ACC112 (cell line): ENCODE measurements at regions not wholly inside any gene's neighbourhood (a gene's known extent, or its start where the extent isn't known, plus 50 kb on each side); places are given as distances from the start of the nearest gene placed in this dataset.
"Not testable (repeated sequence)": the region's sequence is repeated elsewhere in the genome, so short reads cannot be mapped to it uniquely, and the experiment has no call there.

ENCODE experiments used
- H2AFZ ChIP-seq: fragments of 200-600 bp; sonication (generic); one replicate; pipeline ENCODE4 v1.6.0; 2017; ENCODE audit warnings: antibody characterized with exemption, low read length; ENCODE audit not compliant: unreplicated experiment
- H3K27ac ChIP-seq: fragments of 200-600 bp; sonication (generic); 2 replicates; pipeline ENCODE4 v1.5.1; 2014; ENCODE audit warnings: low read depth, mild to moderate bottlenecking, antibody characterized with exemption, low read length, moderate library complexity
- H3K27me3 ChIP-seq: fragments of 200-600 bp; sonication (generic); 2 replicates; pipeline ENCODE4 v1.6.1; 2014; ENCODE audit warnings: mild to moderate bottlenecking, antibody characterized with exemption, low read length, moderate library complexity, mixed read lengths; ENCODE audit not compliant: insufficient read depth
- H3K36me3 ChIP-seq: fragments of 200-600 bp; sonication (generic); 2 replicates; pipeline ENCODE4 v1.6.1; 2016; ENCODE audit warnings: mild to moderate bottlenecking, antibody characterized with exemption, low read length, moderate library complexity, mixed read lengths; ENCODE audit not compliant: insufficient read depth
- H3K4me1 ChIP-seq: fragments of 200-600 bp; sonication (generic); one replicate; pipeline ENCODE4 v1.6.1; 2016; ENCODE audit warnings: low read length, mixed read lengths; ENCODE audit not compliant: insufficient read depth, unreplicated experiment, control insufficient read depth
- H3K4me3 ChIP-seq: fragments of 200-600 bp; sonication (generic); 2 replicates; pipeline ENCODE4 v1.5.1; 2014; ENCODE audit warnings: mild to moderate bottlenecking, low read depth, low read length
- H3K79me2 ChIP-seq: fragments of 200-600 bp; sonication (generic); one replicate; pipeline ENCODE4 v1.6.0; 2016; ENCODE audit warnings: low read length; ENCODE audit not compliant: control insufficient read depth, unreplicated experiment, insufficient read depth

DNA sequence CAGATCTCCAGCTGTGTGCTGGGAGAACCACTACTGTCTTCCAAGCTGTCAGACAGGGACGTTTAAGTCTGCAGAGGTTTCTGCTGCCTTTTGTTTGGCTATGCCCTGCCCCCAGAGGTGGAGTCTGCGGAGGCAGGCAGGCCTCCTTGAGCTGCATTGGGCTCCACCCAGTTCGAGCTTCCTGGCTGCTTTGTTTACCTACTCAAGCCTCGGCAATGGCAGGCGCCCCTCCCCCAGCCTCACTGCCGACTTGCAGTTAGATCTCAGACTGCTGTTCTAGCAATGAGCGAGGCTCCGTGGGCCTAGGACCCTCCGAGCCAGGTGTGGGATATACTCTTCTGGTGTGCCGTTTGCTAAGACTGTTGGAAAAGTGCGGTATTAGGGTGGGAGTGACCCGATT, 206.8 kb upstream of the FBXO33 start:
- H3K79me2 ChIP-seq, H3K27me3 ChIP-seq, H3K36me3 ChIP-seq, H3K27ac ChIP-seq, H2AFZ ChIP-seq, H3K4me3 ChIP-seq, H3K4me1 ChIP-seq: not testable (repeated sequence)

DNA sequence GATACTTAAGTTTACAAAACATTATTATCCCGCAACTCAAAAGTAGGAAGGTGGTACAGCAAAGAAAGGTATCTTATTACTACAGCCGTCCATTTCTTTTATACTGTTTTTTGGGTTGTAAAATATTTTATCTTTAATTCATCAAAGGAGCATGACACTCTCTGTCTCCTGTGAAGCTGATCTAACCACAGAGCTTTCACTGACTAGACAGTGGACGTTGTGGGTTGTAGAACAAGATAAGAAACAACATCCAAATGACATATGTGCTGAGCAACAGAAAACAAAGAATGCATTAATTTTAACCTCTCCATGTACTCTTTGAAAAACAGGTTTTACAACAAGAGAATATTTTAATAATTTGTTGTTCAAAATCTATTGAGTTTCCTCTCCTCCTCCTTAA, 195.9 kb upstream of the FBXO33 start:
- Histone ChIP-seq H3K27ac (no peak overlapping the region), H2AFZ (no peak overlapping the region), H3K79me2 (no peaks in the 10 kb centered on the region), H3K36me3 (no peaks in the 10 kb centered on the region), H3K4me3 (no peak overlapping the region), H3K4me1 (no peaks in the 10 kb centered on the region), H3K27me3 (no peaks in the 10 kb centered on the region)

DNA sequence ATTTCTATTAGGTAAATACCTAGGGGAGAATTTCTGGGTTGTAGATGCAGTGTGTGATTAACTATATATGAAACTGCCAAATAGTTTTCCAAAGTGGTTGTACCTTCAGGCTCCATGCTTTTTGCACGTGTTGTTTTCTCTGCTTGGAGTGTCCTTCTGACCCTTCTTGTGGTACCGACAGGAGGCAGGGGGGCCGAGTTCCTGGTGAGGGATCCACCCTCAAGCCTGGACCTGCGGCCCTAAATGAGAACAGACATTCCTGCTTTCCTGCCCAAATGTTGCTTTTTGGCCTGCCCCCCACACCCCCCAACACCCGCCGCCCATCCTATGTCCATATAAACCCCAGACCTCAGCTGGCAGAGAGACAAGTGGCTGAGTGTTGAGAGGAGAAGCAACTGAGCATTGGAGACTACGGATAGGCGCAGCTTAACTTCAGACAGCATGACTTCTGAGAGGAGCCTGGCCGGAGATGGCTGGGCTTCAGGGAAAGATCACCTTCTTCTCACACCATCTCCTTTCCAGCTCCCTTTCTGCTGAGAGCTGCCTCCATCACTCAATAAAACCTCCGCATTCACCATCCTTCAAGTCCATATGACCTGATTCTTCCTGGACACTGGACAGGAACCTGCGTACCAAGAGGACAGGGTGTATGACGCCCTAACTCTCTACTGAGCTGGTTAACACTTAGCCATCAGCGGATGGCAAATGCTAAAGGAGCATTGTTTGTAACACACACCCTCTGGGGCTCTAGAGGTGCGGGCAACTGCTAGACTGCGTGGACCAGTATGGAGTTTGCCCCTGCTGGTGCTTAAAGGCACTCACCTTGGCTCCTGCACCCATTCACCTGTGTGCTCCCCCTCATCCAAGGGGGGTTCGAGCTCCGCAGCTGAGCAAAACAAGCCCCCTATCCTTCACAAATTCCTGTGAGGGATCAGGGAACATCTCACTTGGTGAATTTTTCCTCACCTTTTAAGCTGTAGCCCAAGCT, 194.7 kb upstream of the FBXO33 start:
- no peaks in the 10 kb centered on the region for H3K4me1 ChIP-seq
- no peak overlapping the region for H2AFZ ChIP-seq
- H3K36me3 ChIP-seq = no peaks in the 10 kb centered on the region
- no peak overlapping the region for H3K4me3 ChIP-seq
- no peak overlapping the region for H3K27ac ChIP-seq
- no peaks in the 10 kb centered on the region for H3K27me3 ChIP-seq
- H3K79me2 ChIP-seq = no peaks in the 10 kb centered on the region

DNA sequence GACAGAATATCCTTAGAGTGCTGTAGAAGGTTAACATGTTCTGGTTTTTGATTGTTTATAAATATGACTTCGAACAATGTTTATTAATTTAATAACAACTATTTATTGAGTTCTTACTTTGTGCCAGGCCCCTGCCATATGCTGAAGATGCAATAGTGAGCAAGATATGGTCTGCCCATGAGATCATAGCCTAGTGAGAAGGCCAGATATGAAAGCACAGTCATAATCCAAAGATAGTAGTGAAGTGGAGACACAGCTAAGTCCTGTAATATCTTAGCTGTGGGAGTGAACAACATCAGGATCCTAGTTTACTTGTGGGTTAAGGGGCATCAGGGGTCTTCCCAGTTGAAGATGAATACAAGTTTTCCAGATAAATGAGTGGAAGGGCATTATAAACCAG, 189.4 kb upstream of the FBXO33 start:
- H3K4me3 ChIP-seq = no peak overlapping the region
- H3K36me3 ChIP-seq = no peaks in the 10 kb centered on the region
- H2AFZ ChIP-seq = no peak overlapping the region
- no peaks in the 10 kb centered on the region for H3K27me3 ChIP-seq
- H3K4me1 ChIP-seq = no peaks in the 10 kb centered on the region
- no peaks in the 10 kb centered on the region for H3K79me2 ChIP-seq
- H3K27ac ChIP-seq = no peak overlapping the region

DNA sequence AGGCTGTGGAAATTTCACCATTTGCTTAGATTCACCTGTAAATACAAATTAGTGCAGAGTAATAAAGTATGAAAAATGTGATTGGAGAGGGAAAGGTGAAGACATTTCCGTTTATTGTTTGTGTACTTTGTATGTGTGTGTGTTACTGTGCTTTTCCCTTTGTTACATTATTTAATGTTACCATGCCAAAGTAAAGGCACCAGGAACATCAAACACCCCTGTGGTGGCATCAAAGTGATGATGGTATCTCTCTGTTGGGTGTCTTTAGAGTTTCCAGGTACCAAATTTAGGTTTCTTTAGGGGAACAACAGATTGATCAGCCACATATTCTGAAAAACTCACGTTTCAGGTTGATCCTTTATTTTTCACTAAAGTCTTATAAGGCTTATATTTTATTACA, 189.0 kb upstream of the FBXO33 start:
- no peaks in the 10 kb centered on the region for H3K4me1 ChIP-seq

DNA sequence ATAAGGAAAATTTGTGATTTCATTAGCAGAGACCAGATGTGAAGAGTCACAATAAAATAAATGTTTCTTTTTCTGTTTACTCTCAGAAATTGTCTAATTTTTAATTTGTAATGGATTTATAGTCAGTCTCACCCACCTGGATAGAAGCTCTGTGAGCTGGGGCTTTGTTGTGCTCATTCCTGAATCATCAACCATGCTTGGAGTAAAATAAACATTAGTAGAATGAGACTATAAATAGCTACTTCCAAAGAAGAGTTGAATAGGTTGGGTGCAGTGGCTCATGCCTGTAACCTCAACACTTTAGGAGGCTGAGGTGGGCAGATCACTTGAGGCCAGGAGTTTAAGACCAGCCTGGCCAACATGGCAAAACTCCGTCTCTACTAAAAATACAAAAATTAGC, 185.3 kb upstream of the FBXO33 start:
- H3K27me3 ChIP-seq = no peaks in the 10 kb centered on the region
- no peaks in the 10 kb centered on the region for H3K36me3 ChIP-seq
- H3K4me3 ChIP-seq = no peak overlapping the region
- no peaks in the 10 kb centered on the region for H3K79me2 ChIP-seq
- no peak overlapping the region for H3K27ac ChIP-seq
- no peak overlapping the region for H2AFZ ChIP-seq
- H3K4me1 ChIP-seq = no peaks in the 10 kb centered on the region

More for the DNA sequence above, 189.0 kb upstream of the FBXO33 start:
- H3K4me3 ChIP-seq = no peak overlapping the region
- no peak overlapping the region for H3K27ac ChIP-seq
- H2AFZ ChIP-seq = no peak overlapping the region
- H3K27me3 ChIP-seq = no peaks in the 10 kb centered on the region
- no peaks in the 10 kb centered on the region for H3K36me3 ChIP-seq
- no peaks in the 10 kb centered on the region for H3K79me2 ChIP-seq

DNA sequence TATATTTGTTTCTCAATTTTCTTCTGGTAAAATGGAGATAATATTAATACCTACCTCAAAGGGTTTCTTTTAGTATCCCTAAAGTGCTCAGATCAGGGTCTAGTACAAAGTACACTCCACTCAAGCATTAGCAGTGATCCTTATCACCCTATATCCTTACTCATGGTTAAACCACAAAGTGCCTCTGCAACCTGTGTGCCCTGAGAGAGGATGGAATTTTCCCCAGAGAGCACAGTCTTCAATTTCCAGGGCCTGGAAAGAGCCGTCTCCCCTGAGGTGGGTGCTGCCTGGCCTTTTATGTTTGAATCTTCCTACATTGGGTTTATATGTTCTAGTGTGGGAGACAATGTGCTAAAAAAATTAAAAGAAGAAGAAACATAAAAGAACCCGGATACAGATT, 183.1 kb upstream of the FBXO33 start:
- no peaks in the 10 kb centered on the region for H3K79me2 ChIP-seq
- no peak overlapping the region for H2AFZ ChIP-seq
- no peak overlapping the region for H3K27ac ChIP-seq
- no peaks in the 10 kb centered on the region for H3K4me1 ChIP-seq
- no peaks in the 10 kb centered on the region for H3K27me3 ChIP-seq
- H3K4me3 ChIP-seq = no peak overlapping the region
- H3K36me3 ChIP-seq = no peaks in the 10 kb centered on the region

DNA sequence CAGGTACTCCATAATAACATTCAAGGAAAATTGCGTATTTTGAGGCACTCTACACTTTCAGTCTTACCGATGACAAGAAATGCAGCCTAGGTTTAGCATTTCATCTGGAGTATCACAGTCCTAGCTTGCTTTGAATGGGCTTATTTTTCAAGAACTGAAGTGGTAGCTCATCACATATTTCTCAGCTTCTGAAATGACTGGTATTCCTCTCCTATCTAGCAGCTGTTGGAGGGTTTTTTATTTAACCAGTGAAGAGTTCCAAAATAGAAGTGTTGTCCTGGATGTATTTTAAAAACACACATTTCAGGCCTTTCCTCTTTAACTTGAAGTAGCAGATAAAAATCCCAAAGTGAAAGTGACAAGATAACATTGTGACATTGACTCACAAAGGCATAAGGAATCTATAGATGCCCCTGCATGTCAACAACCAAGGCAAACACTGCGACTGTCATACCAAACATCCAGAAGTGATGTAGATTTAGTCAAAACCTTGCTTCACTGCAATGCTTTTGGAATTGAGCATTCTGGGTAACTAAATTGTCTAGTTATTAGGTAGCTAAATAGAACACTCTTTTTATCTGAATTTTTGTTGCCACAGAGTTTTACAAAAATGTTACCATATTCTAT, 182.2 kb upstream of the FBXO33 start:
- no peaks in the 10 kb centered on the region for H3K27me3 ChIP-seq
- H3K4me1 ChIP-seq = no peaks in the 10 kb centered on the region
- H2AFZ ChIP-seq = no peak overlapping the region
- no peak overlapping the region for H3K4me3 ChIP-seq
- no peak overlapping the region for H3K27ac ChIP-seq
- no peaks in the 10 kb centered on the region for H3K79me2 ChIP-seq
- no peaks in the 10 kb centered on the region for H3K36me3 ChIP-seq

DNA sequence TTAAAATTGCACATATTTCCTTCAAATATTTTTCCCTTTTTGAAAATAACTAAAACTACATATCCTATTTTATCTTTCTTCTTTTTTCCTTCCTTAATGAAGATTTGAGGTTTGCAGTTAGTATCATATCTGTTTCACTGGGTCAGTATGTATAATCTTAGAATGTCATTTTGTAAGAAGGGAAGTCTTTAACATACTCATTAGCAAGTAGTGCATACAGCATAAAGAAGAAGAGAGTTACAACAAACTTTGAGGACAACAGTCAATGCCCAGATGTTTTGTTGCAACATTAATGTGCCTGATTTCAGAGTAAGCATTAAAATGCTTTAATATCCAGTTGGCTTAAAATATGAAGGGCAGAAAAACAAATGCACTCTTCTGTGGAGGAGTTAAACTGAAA, 176.9 kb upstream of the FBXO33 start:
- Histone ChIP-seq H3K27ac (no peak overlapping the region), H3K4me3 (no peak overlapping the region), H3K4me1 (no peaks in the 10 kb centered on the region), H3K27me3 (no peaks in the 10 kb centered on the region), H2AFZ (no peak overlapping the region), H3K36me3 (no peaks in the 10 kb centered on the region), H3K79me2 (no peaks in the 10 kb centered on the region)

DNA sequence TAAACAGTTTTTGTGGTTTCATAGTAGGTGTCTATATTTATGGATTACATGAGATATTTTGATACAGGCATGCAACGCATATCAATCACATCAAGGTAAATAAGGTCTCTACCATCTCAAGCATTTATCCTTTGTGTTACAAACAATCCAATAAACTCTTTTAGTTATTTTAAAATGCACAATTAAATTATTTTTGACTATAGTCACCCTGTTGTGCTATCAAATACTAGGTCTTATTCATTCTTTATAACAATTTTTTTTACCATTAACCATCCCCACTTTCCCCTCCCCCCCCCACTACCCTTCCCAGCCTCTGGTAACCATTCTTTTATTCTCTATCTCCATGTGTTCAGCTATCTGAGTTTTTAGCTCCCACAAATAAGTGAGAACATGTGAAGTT, 175.7 kb upstream of the FBXO33 start:
- Histone ChIP-seq H3K27me3 (no peaks in the 10 kb centered on the region), H2AFZ (no peak overlapping the region), H3K4me1 (no peaks in the 10 kb centered on the region), H3K27ac (no peak overlapping the region), H3K36me3 (no peaks in the 10 kb centered on the region), H3K79me2 (no peaks in the 10 kb centered on the region), H3K4me3 (no peak overlapping the region)

DNA sequence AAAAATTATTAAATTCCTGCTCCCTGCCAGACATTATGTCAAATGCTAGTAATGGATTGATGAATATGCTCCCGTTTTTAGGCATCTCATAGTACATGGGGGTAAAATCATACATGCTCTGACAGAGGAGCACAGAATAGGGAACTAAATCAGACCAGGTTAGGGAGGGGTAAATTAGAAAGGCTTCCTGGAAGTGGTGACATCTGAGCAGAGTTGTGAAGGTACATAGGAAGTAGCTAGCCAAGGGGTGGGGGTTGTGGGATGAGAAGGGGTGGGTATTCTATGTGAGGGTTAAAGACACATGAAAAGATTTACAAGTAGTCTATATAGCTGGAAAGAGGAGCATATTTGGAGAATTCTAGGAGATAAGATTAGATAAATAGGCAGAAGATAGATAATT, 171.7 kb upstream of the FBXO33 start:
- no peaks in the 10 kb centered on the region for H3K79me2 ChIP-seq
- no peak overlapping the region for H2AFZ ChIP-seq
- H3K27me3 ChIP-seq = no peaks in the 10 kb centered on the region
- H3K4me3 ChIP-seq = no peak overlapping the region
- H3K36me3 ChIP-seq = no peaks in the 10 kb centered on the region
- H3K4me1 ChIP-seq = no peaks in the 10 kb centered on the region
- H3K27ac ChIP-seq = no peak overlapping the region
